Lower lobe of right lung (tissue), 2 donors: ENCODE measurements at regions not wholly inside any gene's neighbourhood (a gene's known extent, or its start where the extent isn't known, plus 50 kb on each side); places are given as distances from the start of the nearest gene placed in this dataset.

ENCODE experiments used
- ATAC-seq, 2 donors: fragments of 200-7000 bp; cut with Tn5 transposase; one replicate each; pipeline ENCODE4 v1.9.1; 2020 to 2022; ENCODE audit warnings: mild to moderate bottlenecking in 2 of 2, moderate library complexity in 2 of 2
- DNase-seq: peaks from one replicate; pipeline ENCODE4 v3.0.0-alpha.2; 2020
- H3K27ac ChIP-seq: fragments of 200-600 bp; one replicate; pipeline ENCODE4 v1.8.0; 2022
- H3K27me3 ChIP-seq: fragments of 200-600 bp; one replicate; pipeline ENCODE4 v1.8.0; 2022; ENCODE audit warnings: low read depth
- H3K36me3 ChIP-seq: fragments of 200-600 bp; one replicate; pipeline ENCODE4 v1.8.0; 2022; ENCODE audit warnings: mild to moderate bottlenecking
- H3K4me1 ChIP-seq: fragments of 200-600 bp; one replicate; pipeline ENCODE4 v1.8.0; 2022
- H3K4me3 ChIP-seq: fragments of 200-600 bp; one replicate; pipeline ENCODE4 v1.8.0; 2022; ENCODE audit warnings: mild to moderate bottlenecking
- H3K9me3 ChIP-seq: fragments of 200-600 bp; one replicate; pipeline ENCODE4 v1.8.0; 2022
- CTCF ChIP-seq: fragments of 200-600 bp; IDR thresholded peaks from one replicate; pipeline ENCODE4 v1.8.0; 2022; ENCODE audit warnings: antibody characterized with exemption, mild to moderate bottlenecking
- intact Hi-C: fragments of 100-400 bp; cut with DNase I; formaldehyde crosslinking; loops from one replicate; pipeline ENCODE4 v1.11.0; 2022
- donor health status: DM: no; HTN: yes; CAD: no; lungs with severe emphysema.

- DNase-seq = no peak
- intact Hi-C loops = no loop called here
Observed at GRCh38 chr4:68736813-68737212, 66.4 kb upstream of the UGT2B15 start.

GRCh38 chr4:68738036-68738435 lies 67.6 kb upstream of the UGT2B15 start:
- no peak for DNase-seq
- intact Hi-C loops = no loop called here
- Histone ChIP-seq H3K4me1 (no peaks in the 10 kb centered on the region), H3K4me3 (no peak overlapping the region), H3K9me3 (no peaks in the 10 kb centered on the region), H3K36me3 (no peaks in the 10 kb centered on the region), H3K27me3 (no peaks in the 10 kb centered on the region), H3K27ac (no peak overlapping the region)
- no peak for TF ChIP-seq CTCF
- ATAC-seq = no peak

More at GRCh38 chr4:68736813-68737212, 66.4 kb upstream of the UGT2B15 start:
- Histone ChIP-seq H3K4me3 (no peak overlapping the region), H3K9me3 (no peaks in the 10 kb centered on the region), H3K27me3 (no peaks in the 10 kb centered on the region), H3K27ac (no peak overlapping the region), H3K36me3 (no peaks in the 10 kb centered on the region), H3K4me1 (no peaks in the 10 kb centered on the region)
- TF ChIP-seq CTCF = no peak
- ATAC-seq = no peak

GRCh38 chr4:68744368-68744767 lies 71.4 kb upstream of the UGT2B10 start:
- no peak for DNase-seq
- Histone ChIP-seq H3K4me3 (no peak overlapping the region), H3K9me3 (no peaks in the 10 kb centered on the region), H3K36me3 (no peaks in the 10 kb centered on the region), H3K27me3 (no peaks in the 10 kb centered on the region), H3K4me1 (no peaks in the 10 kb centered on the region), H3K27ac (no peak overlapping the region)
- ATAC-seq = no peak
- no peak for TF ChIP-seq CTCF
- intact Hi-C loops = no loop called here

- Histone ChIP-seq H3K4me1 (no peaks in the 10 kb centered on the region), H3K27ac (no peak overlapping the region), H3K36me3 (no peaks in the 10 kb centered on the region), H3K4me3 (no peak overlapping the region), H3K9me3 (no peaks in the 10 kb centered on the region), H3K27me3 (no peaks in the 10 kb centered on the region)
- intact Hi-C loops = no loop called here
- TF ChIP-seq CTCF = no peak
- ATAC-seq (no peak), DNase-seq (no peak)
Observed at GRCh38 chr4:68748181-68748991, 67.4 kb upstream of the UGT2B10 start.

- DNase-seq (no peak), ATAC-seq (no peak)
- no peak for TF ChIP-seq CTCF
- intact Hi-C loops = no loop called here
- no peaks in the 10 kb centered on the region for H3K4me1 ChIP-seq
- H3K4me3 ChIP-seq = no peak overlapping the region
- H3K9me3 ChIP-seq = no peaks in the 10 kb centered on the region
- no peaks in the 10 kb centered on the region for H3K36me3 ChIP-seq
- no peak overlapping the region for H3K27ac ChIP-seq
- H3K27me3 ChIP-seq = no peaks in the 10 kb centered on the region
Observed at GRCh38 chr4:68750555-68750954, 65.2 kb upstream of the UGT2B10 start.
